Glutamatergic neuron (in vitro differentiated cells): ENCODE measurements at regions not wholly inside any gene's neighbourhood (a gene's known extent, or its start where the extent isn't known, plus 50 kb on each side); places are given as distances from the start of the nearest gene placed in this dataset.

ENCODE experiments used
- DNase-seq: peaks from one replicate; pipeline ENCODE4 v3.0.0; 2022
- H3K27ac Mint-ChIP-seq: one replicate; pipeline ENCODE4 v1.8.0; 2020; ENCODE audit warnings: mild to moderate bottlenecking, mixed read lengths, inconsistent platforms; ENCODE audit not compliant: unreplicated experiment
- H3K27me3 Mint-ChIP-seq: one replicate; pipeline ENCODE4 v1.8.0; 2020; ENCODE audit warnings: mild to moderate bottlenecking, moderate library complexity, mixed read lengths, inconsistent platforms; ENCODE audit not compliant: unreplicated experiment
- H3K36me3 Mint-ChIP-seq: one replicate; pipeline ENCODE4 v1.8.0; 2020; ENCODE audit warnings: mild to moderate bottlenecking, mixed read lengths, inconsistent platforms; ENCODE audit not compliant: unreplicated experiment
- H3K4me1 Mint-ChIP-seq: one replicate; pipeline ENCODE4 v1.8.0; 2020; ENCODE audit warnings: mild to moderate bottlenecking, low read depth, mixed read lengths, inconsistent platforms; ENCODE audit not compliant: unreplicated experiment
- H3K4me3 Mint-ChIP-seq: one replicate; pipeline ENCODE4 v1.8.0; 2020; ENCODE audit warnings: mild to moderate bottlenecking, mixed read lengths, inconsistent platforms; ENCODE audit not compliant: unreplicated experiment
- H3K9me3 Mint-ChIP-seq: one replicate; pipeline ENCODE4 v1.8.0; 2020; ENCODE audit warnings: mild to moderate bottlenecking, moderate library complexity, mixed read lengths, inconsistent platforms; ENCODE audit not compliant: unreplicated experiment
- CTCF ChIP-seq: fragments of 200-600 bp; sonication (generic); IDR thresholded peaks from one replicate; pipeline ENCODE4 v1.5.0; 2021; ENCODE audit not compliant: partially characterized antibody, unreplicated experiment

GRCh38 chr6:66772800-66773199 lies 1065.8 kb upstream of the EYS start:
- H3K9me3 Mint-ChIP-seq, result no peaks in the 10 kb centered on the region
- peaks cover 4% of the 10 kb centered on the region for H3K4me1 Mint-ChIP-seq
- no peaks in the 10 kb centered on the region for H3K36me3 Mint-ChIP-seq
- TF ChIP-seq CTCF, result no peak
- no peak overlapping the region for H3K4me3 Mint-ChIP-seq
- no peaks in the 10 kb centered on the region for H3K27me3 Mint-ChIP-seq
- DNase-seq, result no peak
- H3K27ac Mint-ChIP-seq, result no peak overlapping the region

- H3K9me3 Mint-ChIP-seq, result no peaks in the 10 kb centered on the region
- no peak for TF ChIP-seq CTCF
- H3K4me1 Mint-ChIP-seq, result peaks cover 4% of the 10 kb centered on the region
- DNase-seq, result no peak
- no peak overlapping the region for H3K4me3 Mint-ChIP-seq
- no peak overlapping the region for H3K27ac Mint-ChIP-seq
- H3K27me3 Mint-ChIP-seq, result no peaks in the 10 kb centered on the region
- H3K36me3 Mint-ChIP-seq, result no peaks in the 10 kb centered on the region
These were observed 1064.6 kb upstream of the EYS start for GRCh38 chr6:66771626-66772025.

- Mint-ChIP-seq H3K4me3 (no peak overlapping the region), H3K27ac (no peak overlapping the region), H3K27me3 (no peaks in the 10 kb centered on the region), H3K4me1 (no peaks in the 10 kb centered on the region), H3K36me3 (no peaks in the 10 kb centered on the region), H3K9me3 (no peaks in the 10 kb centered on the region)
- TF ChIP-seq CTCF, result no peak
- DNase-seq, result no peak
These were observed 1044.6 kb upstream of the EYS start for GRCh38 chr6:66751630-66752029.

- Mint-ChIP-seq H3K27me3 (no peaks in the 10 kb centered on the region), H3K27ac (no peak overlapping the region), H3K4me1 (no peaks in the 10 kb centered on the region), H3K36me3 (no peaks in the 10 kb centered on the region), H3K4me3 (no peak overlapping the region), H3K9me3 (no peaks in the 10 kb centered on the region)
- no peak for DNase-seq
- TF ChIP-seq CTCF, result no peak
These were observed 1033.3 kb upstream of the EYS start for GRCh38 chr6:66740346-66740745.

GRCh38 chr6:66735106-66735890 lies 1028.3 kb upstream of the EYS start:
- no peak for TF ChIP-seq CTCF
- no peaks in the 10 kb centered on the region for H3K36me3 Mint-ChIP-seq
- H3K9me3 Mint-ChIP-seq, result no peaks in the 10 kb centered on the region
- DNase-seq, result no peak
- no peaks in the 10 kb centered on the region for H3K27me3 Mint-ChIP-seq
- H3K27ac Mint-ChIP-seq, result no peak overlapping the region
- H3K4me1 Mint-ChIP-seq, result no peaks in the 10 kb centered on the region
- no peak overlapping the region for H3K4me3 Mint-ChIP-seq
